GM15510 (cell line): ENCODE measurements at regions not wholly inside any gene's neighbourhood (a gene's known extent, or its start where the extent isn't known, plus 50 kb on each side); places are given as distances from the start of the nearest gene placed in this dataset.
A peak's percentile ranks its signal among the peaks of the same experiment; 100 is the strongest.

Experiments used
- POLR2A ChIP-seq: IDR thresholded peaks from 3 replicates; pipeline ENCODE4 v1.6.1; 2011; ENCODE audit warnings: borderline replicate concordance; ENCODE audit not compliant: insufficient read length; ENCODE audit errors: extremely low read depth

DNA sequence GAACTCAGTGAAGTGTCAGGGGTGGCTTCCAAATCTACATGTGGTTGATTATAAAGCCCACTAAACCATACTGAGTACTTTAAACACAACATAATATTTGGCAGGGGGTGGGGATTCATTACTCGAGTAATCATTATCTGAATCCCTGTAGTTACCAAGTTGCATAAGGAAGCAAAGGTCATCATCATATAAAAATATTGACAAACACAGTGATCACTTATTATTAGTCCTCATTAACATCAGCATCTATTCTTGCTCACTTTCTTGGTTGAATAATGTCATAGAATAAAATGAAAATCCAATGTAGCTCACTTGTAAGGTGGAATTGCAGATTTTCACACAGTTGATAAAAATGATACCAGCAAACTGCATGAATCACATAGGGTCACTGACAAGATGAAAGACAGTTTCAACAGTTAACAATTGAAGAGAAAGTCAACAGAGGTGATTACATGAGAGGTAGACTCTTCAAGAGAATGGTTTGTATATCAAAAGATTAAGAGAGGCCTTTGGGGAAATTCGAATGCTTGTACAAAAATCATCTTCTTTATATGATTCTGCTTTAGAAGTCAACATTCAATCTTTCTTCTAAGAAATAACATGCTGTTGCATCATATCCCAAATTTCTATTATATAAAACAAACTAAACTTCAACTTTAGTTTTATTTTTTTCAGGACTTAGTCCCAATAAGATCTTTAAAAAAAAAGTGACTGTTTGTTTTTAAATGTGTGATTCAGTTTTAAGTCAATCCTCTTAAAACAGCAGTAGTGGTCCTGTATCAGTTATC, 185.5 kb upstream of the KLF14 start:
- no peak for TF ChIP-seq POLR2A

DNA sequence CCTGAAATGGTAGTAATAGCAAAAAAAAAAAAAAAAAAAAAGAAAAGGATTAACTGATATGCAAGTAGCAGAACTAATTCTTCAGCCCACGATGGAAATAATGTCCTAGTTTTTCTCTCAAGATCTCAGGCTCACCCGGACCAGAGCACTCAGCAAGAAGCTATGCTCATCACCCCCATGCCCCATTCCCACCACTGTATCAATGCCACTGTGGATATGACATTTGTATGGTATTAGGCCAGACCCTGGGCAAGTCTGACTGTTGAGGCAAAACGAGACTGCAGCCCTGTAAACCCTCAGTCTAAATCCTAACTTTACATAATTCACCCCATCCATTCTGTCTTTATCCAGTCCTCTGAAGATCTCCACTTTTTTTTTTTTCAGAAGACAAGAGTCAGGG, 186.1 kb upstream of the KLF14 start:
- no peak for TF ChIP-seq POLR2A

DNA sequence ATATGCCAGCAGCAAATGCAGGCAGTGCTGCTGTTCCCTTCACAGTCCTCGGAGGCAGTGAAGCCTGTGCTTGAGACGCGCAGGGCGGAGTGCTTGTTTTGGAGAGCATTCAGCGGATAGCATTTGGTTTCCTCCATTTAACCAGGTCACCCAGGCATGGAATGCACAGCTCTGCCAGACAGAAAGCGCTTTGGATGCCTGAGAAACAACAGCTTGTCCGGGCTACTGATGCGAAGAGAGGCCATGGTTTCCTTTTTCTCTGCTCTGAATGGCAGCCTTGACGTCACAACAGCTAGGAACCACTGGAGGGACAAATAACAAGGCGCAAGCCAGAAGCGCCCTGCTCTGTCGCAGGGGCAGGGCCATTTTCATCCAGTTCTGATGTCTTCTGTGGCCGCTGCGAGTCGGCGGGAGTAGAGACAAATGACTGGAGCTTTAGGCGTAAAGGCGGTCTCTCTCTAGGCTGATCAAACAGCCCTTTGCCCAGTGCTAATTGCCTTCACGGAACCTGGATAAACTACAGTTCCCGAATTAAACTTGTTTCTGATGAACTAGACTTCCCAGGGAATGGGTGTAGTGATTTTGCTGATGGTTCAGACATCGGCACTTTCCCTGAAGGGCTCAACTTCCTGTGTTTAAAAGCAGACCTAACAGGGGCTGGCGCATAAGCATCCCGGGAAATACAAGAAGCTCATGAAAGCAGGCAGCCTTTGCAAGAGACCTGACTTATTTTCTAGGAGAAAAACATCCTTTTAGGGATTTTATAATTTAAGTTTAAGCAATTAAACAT, 187.6 kb upstream of the KLF14 start:
- TF ChIP-seq POLR2A, result peak; percentile 17

DNA sequence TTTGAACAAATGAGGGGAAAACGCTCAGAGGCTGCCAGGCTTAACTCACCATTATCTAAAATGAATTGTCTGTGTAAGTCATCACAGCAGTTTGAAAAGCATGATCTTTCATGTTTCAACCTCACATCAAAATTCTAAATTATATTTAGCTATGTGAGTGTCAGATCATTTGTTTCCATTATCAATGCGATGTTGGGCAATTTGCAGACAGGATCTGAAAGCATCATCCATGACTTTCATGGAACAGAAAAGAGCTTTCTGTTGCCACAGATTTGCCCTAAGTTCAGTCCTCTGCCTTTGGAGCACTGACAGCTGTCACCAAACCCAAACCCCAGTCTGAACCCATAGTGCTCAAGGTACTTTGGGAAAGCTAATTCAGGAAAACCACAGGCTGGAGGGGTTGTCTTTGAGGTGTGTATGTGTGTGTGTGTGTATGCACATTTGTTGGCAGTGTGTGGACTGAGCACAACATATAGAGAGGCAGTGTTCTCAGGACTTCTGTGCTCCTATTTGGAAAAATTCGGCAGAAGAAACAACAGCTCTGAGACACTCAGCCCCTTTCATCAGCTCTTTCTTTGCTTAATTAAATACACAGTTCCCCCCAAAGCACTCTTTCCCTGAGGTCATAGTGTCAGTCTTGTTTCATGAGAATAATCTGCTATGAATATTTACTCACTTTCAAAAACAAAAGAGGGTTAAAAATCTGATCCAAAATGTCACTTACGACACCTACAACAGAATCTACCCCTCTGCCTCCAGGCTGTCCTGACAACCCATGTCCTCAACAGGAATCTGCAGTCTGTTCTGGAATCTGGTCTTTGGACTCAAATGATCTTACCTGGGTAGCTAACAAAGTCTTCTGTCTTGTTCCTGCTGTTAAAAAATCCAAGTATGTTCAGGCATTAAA, 188.5 kb upstream of the KLF14 start:
- peak; percentile 16 for TF ChIP-seq POLR2A

DNA sequence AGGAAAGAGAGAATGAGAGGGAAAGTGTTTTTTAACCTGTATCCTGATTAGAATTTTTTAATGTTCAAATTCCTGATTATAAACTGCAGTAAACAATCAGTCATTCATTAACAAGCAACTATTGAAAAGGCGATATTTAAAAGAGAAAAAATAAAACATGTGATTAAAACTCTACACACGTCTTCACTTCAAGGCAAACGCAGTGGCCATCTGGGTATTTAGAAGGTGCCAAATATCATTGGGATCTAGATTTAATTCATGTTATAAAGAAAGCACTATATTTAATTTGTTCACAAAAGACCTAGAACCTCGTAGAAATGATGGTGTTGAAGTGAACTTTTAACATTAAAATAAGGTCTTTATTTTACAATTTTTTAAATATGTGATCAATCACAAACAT, 189.4 kb upstream of the KLF14 start:
- no peak for TF ChIP-seq POLR2A

DNA sequence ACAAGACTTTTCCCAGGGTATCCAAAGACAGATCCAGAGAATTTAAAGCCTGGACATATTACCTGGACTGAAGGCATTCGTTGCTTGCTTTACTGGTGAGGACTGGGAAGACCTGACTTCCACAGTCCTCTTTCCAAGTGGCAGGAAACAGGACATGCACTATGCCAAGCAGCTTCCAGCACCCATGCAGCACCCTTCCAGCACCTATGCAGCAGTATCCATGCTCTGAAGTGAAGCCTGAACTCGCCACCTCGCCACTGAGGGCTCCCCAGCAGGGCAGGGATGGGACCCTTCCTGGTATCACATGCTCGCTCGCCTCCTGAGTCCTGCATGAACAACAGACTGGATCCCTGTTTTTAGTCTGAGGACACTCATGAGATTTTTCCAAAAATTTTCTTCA, 189.9 kb upstream of the KLF14 start:
- no peak for TF ChIP-seq POLR2A

DNA sequence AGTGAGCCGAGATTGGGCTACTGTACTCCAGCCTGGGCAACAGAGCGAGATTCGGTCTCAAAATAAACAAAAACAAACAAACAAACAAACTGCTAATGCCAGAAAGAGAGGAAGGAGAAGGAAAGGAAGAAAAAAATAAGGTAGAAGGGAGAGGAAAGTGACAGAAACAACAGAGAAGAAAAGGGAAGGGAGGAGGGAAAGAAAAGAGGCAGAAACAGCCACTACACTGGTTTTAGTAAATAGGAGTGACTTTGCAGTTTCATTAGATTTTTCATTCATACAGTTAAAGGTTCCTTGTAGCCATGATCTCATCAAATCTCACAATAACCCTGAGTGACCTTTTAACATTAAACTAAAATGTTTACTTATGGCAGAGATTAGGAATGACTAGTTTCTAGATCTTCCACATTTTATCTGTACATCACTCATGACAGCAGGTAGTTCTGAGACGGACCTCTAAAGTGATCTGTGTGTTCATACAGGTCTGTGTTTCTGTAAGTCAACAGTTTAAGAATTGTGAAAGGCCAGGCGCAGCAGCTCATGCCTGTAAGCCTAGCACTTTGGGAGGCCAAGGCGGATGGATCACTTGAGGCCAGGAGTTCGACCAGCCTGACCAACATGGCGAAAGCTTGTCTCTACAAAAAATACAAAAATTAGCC, 191.3 kb upstream of the KLF14 start:
- TF ChIP-seq POLR2A, result no peak

DNA sequence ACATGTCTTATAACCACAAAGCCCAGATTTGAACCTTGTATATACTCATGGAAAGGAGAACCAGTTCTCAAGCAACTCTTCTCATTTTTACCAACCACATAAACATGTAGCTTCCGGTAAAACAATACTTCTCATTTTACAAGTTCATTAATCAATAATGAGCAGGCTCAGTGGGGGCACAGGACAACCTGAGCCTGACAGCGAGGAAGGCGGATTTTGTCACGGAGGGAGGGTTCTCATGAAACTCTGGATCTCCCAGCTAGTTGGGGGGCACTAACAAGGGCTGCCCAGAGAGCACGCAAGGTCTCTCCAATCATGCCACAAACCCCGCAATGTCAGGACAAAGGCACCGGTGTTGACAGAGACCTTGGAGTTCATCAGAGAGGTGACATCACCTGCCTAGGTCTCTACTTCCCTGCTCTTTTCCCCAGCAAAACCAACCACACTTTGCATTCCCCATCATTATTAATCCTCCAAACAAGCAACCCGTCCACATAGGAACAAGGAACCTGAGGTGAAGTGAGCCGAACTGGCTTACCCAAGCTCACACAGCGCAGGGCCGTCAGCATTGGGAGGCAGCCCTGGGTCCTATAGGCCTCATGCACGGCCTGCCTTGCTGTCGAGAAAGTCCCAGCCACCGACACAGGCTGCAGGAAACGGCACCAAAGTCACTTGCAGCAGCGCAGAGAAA, 192.1 kb upstream of the KLF14 start:
- no peak for TF ChIP-seq POLR2A

DNA sequence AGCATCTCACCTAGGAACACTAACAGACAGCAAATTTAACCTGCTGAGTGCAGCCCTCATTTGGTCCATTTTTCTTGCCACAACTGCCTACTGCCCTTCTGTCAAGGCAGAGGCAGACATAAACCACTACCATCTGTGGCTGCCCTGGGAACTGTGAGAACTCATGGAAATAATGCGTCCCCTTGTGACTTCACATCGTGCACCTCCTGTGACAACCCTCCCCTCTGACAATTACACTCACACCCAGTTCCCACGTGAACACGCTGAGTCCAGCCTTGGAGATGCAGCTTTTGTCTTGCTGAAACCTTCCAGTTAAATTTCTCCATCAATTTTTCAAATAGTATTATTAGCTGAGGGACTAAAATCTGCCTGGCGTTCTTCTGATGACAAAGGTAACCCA, 193.1 kb upstream of the KLF14 start:
- TF ChIP-seq POLR2A, result no peak

DNA sequence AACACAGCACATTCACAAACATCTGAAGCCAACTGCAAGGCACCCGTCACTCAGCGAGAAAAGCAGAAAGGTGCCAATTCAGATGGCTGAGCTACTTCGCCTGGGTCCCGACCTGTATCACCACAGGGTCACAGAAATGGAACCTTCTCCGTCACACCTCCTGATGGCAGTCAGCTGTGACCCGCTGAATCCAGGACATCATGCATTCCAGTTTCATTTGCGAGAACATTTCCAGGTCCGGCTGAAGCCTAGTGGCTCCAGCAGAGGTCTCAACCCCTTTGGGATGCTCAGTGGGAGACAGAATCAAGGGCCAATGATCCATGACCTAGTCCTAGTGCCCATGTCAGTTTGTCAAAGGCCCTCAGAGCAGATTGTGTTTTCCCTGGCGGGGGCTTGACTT, 193.6 kb upstream of the KLF14 start:
- TF ChIP-seq POLR2A, result no peak

DNA sequence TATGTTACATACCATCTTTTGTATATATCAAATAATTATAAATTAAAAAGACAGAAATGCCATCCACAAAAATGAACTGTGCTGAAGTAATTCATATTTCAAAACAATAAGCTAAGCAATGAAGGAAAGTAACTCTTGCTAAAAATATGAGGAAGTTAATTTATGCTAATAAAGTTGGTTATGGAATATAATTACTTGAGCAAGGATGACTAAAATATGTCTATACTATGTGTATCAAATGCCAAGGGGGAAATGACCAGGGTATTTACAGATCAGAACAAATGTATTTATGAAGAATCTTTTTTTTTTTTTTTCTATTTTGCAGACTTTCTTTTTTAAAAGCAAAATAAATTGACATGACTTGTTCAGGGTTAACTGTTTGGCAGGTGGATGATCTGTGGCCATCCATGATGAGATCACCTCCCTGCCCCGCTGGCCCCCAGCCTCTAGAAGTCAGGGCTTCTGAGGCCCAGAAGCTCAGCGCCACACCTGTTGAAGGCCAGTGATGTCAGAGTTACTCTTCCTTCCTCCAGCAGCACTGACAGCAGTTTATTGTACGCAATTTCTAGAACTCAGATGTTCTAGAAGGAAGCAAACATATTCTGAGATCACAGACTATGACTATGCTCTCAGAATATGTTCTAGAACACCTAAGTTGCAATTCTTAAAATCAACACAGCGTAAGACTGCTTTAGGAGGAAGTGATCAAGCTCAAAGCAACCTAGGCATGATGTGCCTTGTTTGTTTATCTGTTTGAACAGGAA, 196.1 kb upstream of the KLF14 start:
- TF ChIP-seq POLR2A, result no peak

DNA sequence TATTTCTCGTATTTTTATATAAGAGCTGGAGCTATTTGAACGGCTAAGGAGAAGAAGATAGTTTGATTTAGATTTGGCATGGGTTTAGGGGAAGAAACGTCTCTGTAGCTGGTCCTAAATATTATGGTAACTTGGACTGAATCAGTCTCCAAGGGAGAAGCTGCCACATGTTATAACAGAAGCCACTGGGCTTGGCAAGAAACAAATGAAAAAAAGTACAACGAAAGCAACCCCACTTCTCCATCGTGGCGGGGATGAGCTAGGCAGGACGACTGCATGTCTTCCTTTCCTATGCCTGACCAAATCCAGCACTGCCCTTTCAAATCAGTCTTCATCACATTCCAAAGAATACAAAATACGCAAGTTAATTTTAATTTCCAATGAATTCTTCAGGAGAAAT, 196.7 kb upstream of the KLF14 start:
- TF ChIP-seq POLR2A, result no peak

DNA sequence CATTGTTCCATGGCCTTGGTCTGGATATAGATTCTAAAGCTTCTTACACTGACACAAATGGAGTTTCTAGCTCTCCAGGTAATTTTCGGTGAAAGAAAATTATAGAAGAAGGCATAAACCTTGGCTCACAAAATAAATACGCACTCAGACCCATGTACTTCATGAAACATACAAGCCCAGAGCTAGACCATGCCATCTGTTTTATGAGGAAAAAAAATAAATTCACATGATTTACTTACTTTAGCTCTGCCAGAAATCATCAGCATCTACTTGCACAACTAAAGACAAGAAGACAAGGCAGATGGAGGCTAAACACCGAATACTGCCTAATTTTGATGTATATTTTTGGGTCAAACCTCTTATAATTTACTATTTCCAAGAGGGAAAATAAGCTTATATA, 197.4 kb upstream of the KLF14 start:
- no peak for TF ChIP-seq POLR2A
